Glutamatergic neuron (in vitro differentiated cells): ENCODE measurements at regions not wholly inside any gene's neighbourhood (a gene's known extent, or its start where the extent isn't known, plus 50 kb on each side); places are given as distances from the start of the nearest gene placed in this dataset.

ENCODE experiments used
- DNase-seq: peaks from one replicate; pipeline ENCODE4 v3.0.0; 2022
- H3K27ac Mint-ChIP-seq: one replicate; pipeline ENCODE4 v1.8.0; 2020; ENCODE audit warnings: mild to moderate bottlenecking, mixed read lengths, inconsistent platforms; ENCODE audit not compliant: unreplicated experiment
- H3K27me3 Mint-ChIP-seq: one replicate; pipeline ENCODE4 v1.8.0; 2020; ENCODE audit warnings: mild to moderate bottlenecking, moderate library complexity, mixed read lengths, inconsistent platforms; ENCODE audit not compliant: unreplicated experiment
- H3K36me3 Mint-ChIP-seq: one replicate; pipeline ENCODE4 v1.8.0; 2020; ENCODE audit warnings: mild to moderate bottlenecking, mixed read lengths, inconsistent platforms; ENCODE audit not compliant: unreplicated experiment
- H3K4me1 Mint-ChIP-seq: one replicate; pipeline ENCODE4 v1.8.0; 2020; ENCODE audit warnings: mild to moderate bottlenecking, low read depth, mixed read lengths, inconsistent platforms; ENCODE audit not compliant: unreplicated experiment
- H3K4me3 Mint-ChIP-seq: one replicate; pipeline ENCODE4 v1.8.0; 2020; ENCODE audit warnings: mild to moderate bottlenecking, mixed read lengths, inconsistent platforms; ENCODE audit not compliant: unreplicated experiment
- H3K9me3 Mint-ChIP-seq: one replicate; pipeline ENCODE4 v1.8.0; 2020; ENCODE audit warnings: mild to moderate bottlenecking, moderate library complexity, mixed read lengths, inconsistent platforms; ENCODE audit not compliant: unreplicated experiment
- TF ChIP-seq, protein P1 (sequence below): fragments of 200-600 bp; sonication (generic); IDR thresholded peaks from one replicate; pipeline ENCODE4 v1.5.0; 2021; ENCODE audit not compliant: partially characterized antibody, unreplicated experiment

DNA sequence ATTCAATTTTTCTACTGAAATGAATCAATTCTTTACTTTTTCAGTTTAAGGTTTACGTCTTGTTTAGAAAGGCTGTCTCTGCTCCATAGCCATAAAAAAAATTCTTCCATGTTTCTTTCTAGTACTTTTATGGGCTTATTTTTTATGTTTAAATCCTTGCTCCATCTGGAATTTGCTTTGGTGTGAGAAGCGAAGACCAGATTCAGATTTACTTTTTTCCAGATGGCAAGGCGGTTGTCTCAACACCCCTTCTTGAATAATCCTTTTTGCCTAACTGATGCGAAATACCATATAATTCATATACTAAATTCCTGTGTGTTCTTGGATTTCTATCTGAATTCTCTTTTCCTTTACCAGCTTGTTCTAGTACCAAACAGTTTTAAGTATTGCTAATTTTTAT is 101.5 kb downstream of the C1orf94 start:
- no peak for DNase-seq
- no peak overlapping the region for H3K27ac Mint-ChIP-seq
- H3K4me3 Mint-ChIP-seq = no peak overlapping the region

GRCh38 chr1:34279971-34280370 is 103.3 kb downstream of the C1orf94 start:
- Mint-ChIP-seq H3K27ac (no peak overlapping the region), H3K4me1 (no peaks in the 10 kb centered on the region)
- TF ChIP-seq, protein P1, sequence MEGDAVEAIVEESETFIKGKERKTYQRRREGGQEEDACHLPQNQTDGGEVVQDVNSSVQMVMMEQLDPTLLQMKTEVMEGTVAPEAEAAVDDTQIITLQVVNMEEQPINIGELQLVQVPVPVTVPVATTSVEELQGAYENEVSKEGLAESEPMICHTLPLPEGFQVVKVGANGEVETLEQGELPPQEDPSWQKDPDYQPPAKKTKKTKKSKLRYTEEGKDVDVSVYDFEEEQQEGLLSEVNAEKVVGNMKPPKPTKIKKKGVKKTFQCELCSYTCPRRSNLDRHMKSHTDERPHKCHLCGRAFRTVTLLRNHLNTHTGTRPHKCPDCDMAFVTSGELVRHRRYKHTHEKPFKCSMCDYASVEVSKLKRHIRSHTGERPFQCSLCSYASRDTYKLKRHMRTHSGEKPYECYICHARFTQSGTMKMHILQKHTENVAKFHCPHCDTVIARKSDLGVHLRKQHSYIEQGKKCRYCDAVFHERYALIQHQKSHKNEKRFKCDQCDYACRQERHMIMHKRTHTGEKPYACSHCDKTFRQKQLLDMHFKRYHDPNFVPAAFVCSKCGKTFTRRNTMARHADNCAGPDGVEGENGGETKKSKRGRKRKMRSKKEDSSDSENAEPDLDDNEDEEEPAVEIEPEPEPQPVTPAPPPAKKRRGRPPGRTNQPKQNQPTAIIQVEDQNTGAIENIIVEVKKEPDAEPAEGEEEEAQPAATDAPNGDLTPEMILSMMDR = no peak

More for the DNA sequence above, 101.5 kb downstream of the C1orf94 start:
- Mint-ChIP-seq H3K4me1 (no peaks in the 10 kb centered on the region), H3K9me3 (no peaks in the 10 kb centered on the region), H3K36me3 (no peaks in the 10 kb centered on the region), H3K27me3 (peaks cover 2% of the 10 kb centered on the region)
- TF ChIP-seq, protein P1 = no peak

DNA sequence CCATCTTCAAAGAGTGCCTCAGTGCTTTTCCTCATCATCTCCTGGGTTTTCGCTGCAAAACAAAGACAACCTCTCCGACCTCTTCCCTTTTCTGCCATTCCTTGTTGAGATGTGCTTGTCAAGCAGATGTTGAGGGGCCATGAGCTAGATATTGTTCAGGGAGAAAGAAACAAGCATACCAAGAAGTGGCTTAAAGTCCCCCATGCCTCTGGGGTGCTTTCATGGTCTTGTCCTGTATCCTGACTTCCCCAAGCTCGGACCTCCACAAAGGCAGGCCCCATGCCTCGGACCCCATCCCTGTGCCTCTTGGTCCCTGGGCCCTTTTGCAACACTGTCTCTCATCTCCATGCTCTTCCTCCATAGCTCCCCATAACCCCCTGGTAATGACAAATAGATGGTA is 103.8 kb downstream of the C1orf94 start:
- no peak overlapping the region for H3K27ac Mint-ChIP-seq
- H3K36me3 Mint-ChIP-seq = no peaks in the 10 kb centered on the region
- no peak for DNase-seq
- H3K4me3 Mint-ChIP-seq = no peak overlapping the region
- no peaks in the 10 kb centered on the region for H3K4me1 Mint-ChIP-seq
- no peaks in the 10 kb centered on the region for H3K9me3 Mint-ChIP-seq
- H3K27me3 Mint-ChIP-seq = no peaks in the 10 kb centered on the region
- TF ChIP-seq, protein P1 = no peak

More at GRCh38 chr1:34279971-34280370, 103.3 kb downstream of the C1orf94 start:
- Mint-ChIP-seq H3K9me3 (no peaks in the 10 kb centered on the region), H3K4me3 (no peak overlapping the region), H3K27me3 (no peaks in the 10 kb centered on the region), H3K36me3 (no peaks in the 10 kb centered on the region)
- DNase-seq = no peak

GRCh38 chr1:34283142-34283541 is 106.4 kb downstream of the C1orf94 start:
- DNase-seq = no peak
- no peak overlapping the region for H3K4me3 Mint-ChIP-seq
- TF ChIP-seq, protein P1 = no peak
- H3K27me3 Mint-ChIP-seq = no peaks in the 10 kb centered on the region
- H3K4me1 Mint-ChIP-seq = no peaks in the 10 kb centered on the region
- H3K36me3 Mint-ChIP-seq = no peaks in the 10 kb centered on the region
- no peak overlapping the region for H3K27ac Mint-ChIP-seq
- no peaks in the 10 kb centered on the region for H3K9me3 Mint-ChIP-seq

GRCh38 chr1:34286511-34286910 is 109.8 kb downstream of the C1orf94 start:
- H3K36me3 Mint-ChIP-seq = no peaks in the 10 kb centered on the region
- no peaks in the 10 kb centered on the region for H3K9me3 Mint-ChIP-seq
- DNase-seq = no peak
- H3K4me3 Mint-ChIP-seq = no peak overlapping the region
- H3K4me1 Mint-ChIP-seq = no peaks in the 10 kb centered on the region
- TF ChIP-seq, protein P1 = no peak
- no peaks in the 10 kb centered on the region for H3K27me3 Mint-ChIP-seq
- no peak overlapping the region for H3K27ac Mint-ChIP-seq
